ENCODE measurements at regions not wholly inside any gene's neighbourhood (a gene's known extent, or its start where the extent isn't known, plus 50 kb on each side); places are given as distances from the start of the nearest gene placed in this dataset.
"Not testable (repeated sequence)": the region's sequence is repeated elsewhere in the genome, so short reads cannot be mapped to it uniquely, and the experiment has no call there.

GRCh38 chr20:12825226-12825595 is 183.6 kb upstream of the SPTLC3 start:
- no peak for ATAC-seq (replicated peaks)
- Mint-ChIP-seq H3K4me1 (no peaks in the 10 kb centered on the region), H3K4me3 (no peak overlapping the region), H3K27ac (no peak overlapping the region), H3K27me3 (no peaks in the 10 kb centered on the region), H3K9me3 (peaks cover 0 to 1% of the 10 kb centered on the region in 2 donors), H3K36me3 (no peaks in the 10 kb centered on the region)
- no peak for DNase-seq

GRCh38 chr20:12827816-12828385 is 180.9 kb upstream of the SPTLC3 start:
- Mint-ChIP-seq H3K4me3 (no peak overlapping the region), H3K4me1 (no peaks in the 10 kb centered on the region)
- no peak for ATAC-seq (replicated peaks)

GRCh38 chr20:12829170-12829569 is 179.6 kb upstream of the SPTLC3 start:
- Mint-ChIP-seq H3K4me1 (no peaks in the 10 kb centered on the region), H3K36me3 (no peaks in the 10 kb centered on the region), H3K27ac (no peak overlapping the region), H3K4me3 (no peak overlapping the region), H3K27me3 (no peaks in the 10 kb centered on the region), H3K9me3 (no peaks in the 10 kb centered on the region)
- DNase-seq (no peak), ATAC-seq (replicated peaks) (no peak)

More at GRCh38 chr20:12827816-12828385, 180.9 kb upstream of the SPTLC3 start:
- H3K9me3 Mint-ChIP-seq = no peaks in the 10 kb centered on the region
- H3K36me3 Mint-ChIP-seq = no peaks in the 10 kb centered on the region
- DNase-seq = no peak
- no peaks in the 10 kb centered on the region for H3K27me3 Mint-ChIP-seq
- no peak overlapping the region for H3K27ac Mint-ChIP-seq

- Mint-ChIP-seq H3K4me3 (no peak overlapping the region), H3K36me3 (no peaks in the 10 kb centered on the region), H3K27me3 (no peaks in the 10 kb centered on the region), H3K4me1 (no peaks in the 10 kb centered on the region), H3K9me3 (peaks cover 0 to 3% of the 10 kb centered on the region in 2 donors), H3K27ac (no peak overlapping the region)
- no peak for DNase-seq
- ATAC-seq (replicated peaks) = no peak
Observed at GRCh38 chr20:12833861-12834260, 174.9 kb upstream of the SPTLC3 start.

GRCh38 chr20:12835999-12836398 is 172.8 kb upstream of the SPTLC3 start:
- no peaks in the 10 kb centered on the region for H3K36me3 Mint-ChIP-seq

GRCh38 chr20:12837646-12838045 is 171.1 kb upstream of the SPTLC3 start:
- H3K4me3 Mint-ChIP-seq = no peak overlapping the region
- H3K9me3 Mint-ChIP-seq = peaks cover 0 to 3% of the 10 kb centered on the region in 2 donors

More at GRCh38 chr20:12835999-12836398, 172.8 kb upstream of the SPTLC3 start:
- Mint-ChIP-seq H3K9me3 (peaks cover 0 to 3% of the 10 kb centered on the region in 2 donors), H3K4me3 (no peak overlapping the region), H3K4me1 (no peaks in the 10 kb centered on the region), H3K27me3 (no peaks in the 10 kb centered on the region), H3K27ac (no peak overlapping the region)
- no peak for ATAC-seq (replicated peaks)
- DNase-seq = no peak

GRCh38 chr20:12838261-12838866 is 170.4 kb upstream of the SPTLC3 start:
- H3K9me3 Mint-ChIP-seq = peaks cover 0 to 3% of the 10 kb centered on the region in 2 donors
- H3K4me1 Mint-ChIP-seq = no peaks in the 10 kb centered on the region
- H3K4me3 Mint-ChIP-seq = no peak overlapping the region
- no peaks in the 10 kb centered on the region for H3K27me3 Mint-ChIP-seq
- ATAC-seq (replicated peaks) = no peak
- no peak for DNase-seq
- H3K36me3 Mint-ChIP-seq = no peaks in the 10 kb centered on the region
- H3K27ac Mint-ChIP-seq = no peak overlapping the region

More at GRCh38 chr20:12837646-12838045, 171.1 kb upstream of the SPTLC3 start:
- H3K27ac Mint-ChIP-seq = no peak overlapping the region
- no peaks in the 10 kb centered on the region for H3K27me3 Mint-ChIP-seq
- ATAC-seq (replicated peaks) = no peak
- H3K4me1 Mint-ChIP-seq = no peaks in the 10 kb centered on the region
- DNase-seq = no peak
- no peaks in the 10 kb centered on the region for H3K36me3 Mint-ChIP-seq

- Mint-ChIP-seq H3K9me3 (no peaks in the 10 kb centered on the region), H3K27me3 (peaks cover 0 to 5% of the 10 kb centered on the region in 2 donors), H3K27ac (no peak overlapping the region), H3K4me1 (no peaks in the 10 kb centered on the region), H3K36me3 (no peaks in the 10 kb centered on the region), H3K4me3 (no peak overlapping the region)
- DNase-seq = no peak
- ATAC-seq (replicated peaks) = no peak
Observed at GRCh38 chr20:12847872-12848271, 160.9 kb upstream of the SPTLC3 start.

GRCh38 chr20:12849225-12849910 is 159.4 kb upstream of the SPTLC3 start:
- H3K4me3 Mint-ChIP-seq = no peak overlapping the region
- ATAC-seq (replicated peaks) = no peak

GRCh38 chr20:12857643-12858042 is 151.1 kb upstream of the SPTLC3 start:
- H3K27ac Mint-ChIP-seq; H3K27me3 Mint-ChIP-seq; H3K4me1 Mint-ChIP-seq; H3K36me3 Mint-ChIP-seq; ATAC-seq (replicated peaks); H3K4me3 Mint-ChIP-seq; DNase-seq: not testable (repeated sequence)
- peaks cover 7 to 21% of the 10 kb centered on the region in 2 donors for H3K9me3 Mint-ChIP-seq

More at GRCh38 chr20:12849225-12849910, 159.4 kb upstream of the SPTLC3 start:
- Mint-ChIP-seq H3K4me1 (no peaks in the 10 kb centered on the region), H3K36me3 (no peaks in the 10 kb centered on the region), H3K9me3 (no peaks in the 10 kb centered on the region), H3K27me3 (peaks cover 0 to 5% of the 10 kb centered on the region in 2 donors), H3K27ac (no peak overlapping the region)
- DNase-seq = no peak

- Mint-ChIP-seq H3K36me3 (no peaks in the 10 kb centered on the region), H3K27ac (no peak overlapping the region), H3K4me1 (no peaks in the 10 kb centered on the region), H3K27me3 (no peaks in the 10 kb centered on the region), H3K9me3 (peaks cover 7 to 11% of the 10 kb centered on the region in 2 donors), H3K4me3 (no peak overlapping the region)
- DNase-seq (no peak), ATAC-seq (replicated peaks) (no peak)
Observed at GRCh38 chr20:12860619-12861247, 148.0 kb upstream of the SPTLC3 start.

- ATAC-seq (replicated peaks) = no peak
- Mint-ChIP-seq H3K4me3 (no peak overlapping the region), H3K27me3 (no peaks in the 10 kb centered on the region), H3K36me3 (no peaks in the 10 kb centered on the region), H3K4me1 (no peaks in the 10 kb centered on the region), H3K9me3 (peaks cover 0 to 5% of the 10 kb centered on the region in 2 donors), H3K27ac (no peak overlapping the region)
- no peak for DNase-seq
Observed at GRCh38 chr20:12869669-12870068, 139.1 kb upstream of the SPTLC3 start.

GRCh38 chr20:12870588-12870987 is 138.2 kb upstream of the SPTLC3 start:
- H3K27me3 Mint-ChIP-seq = no peaks in the 10 kb centered on the region
- no peaks in the 10 kb centered on the region for H3K36me3 Mint-ChIP-seq
- DNase-seq (no peak), ATAC-seq (replicated peaks) (no peak)
- no peaks in the 10 kb centered on the region for H3K4me1 Mint-ChIP-seq
- no peak overlapping the region for H3K27ac Mint-ChIP-seq
- H3K4me3 Mint-ChIP-seq = no peak overlapping the region
- peaks cover 0 to 5% of the 10 kb centered on the region in 2 donors for H3K9me3 Mint-ChIP-seq

GRCh38 chr20:12874933-12875332 is 133.8 kb upstream of the SPTLC3 start:
- DNase-seq (no peak), ATAC-seq (replicated peaks) (no peak)
- Mint-ChIP-seq H3K4me3 (no peak overlapping the region), H3K27me3 (no peaks in the 10 kb centered on the region), H3K9me3 (no peaks in the 10 kb centered on the region), H3K4me1 (no peaks in the 10 kb centered on the region), H3K27ac (no peak overlapping the region), H3K36me3 (no peaks in the 10 kb centered on the region)
